ENCODE measurements at regions not wholly inside any gene's neighbourhood (a gene's known extent, or its start where the extent isn't known, plus 50 kb on each side); places are given as distances from the start of the nearest gene placed in this dataset.

GRCh38 chr3:171966533-171967136, 72.7 kb upstream of the FNDC3B start:
- TF ChIP-seq POLR2A (IDR thresholded peaks at IDR 0.05; ENCODE audit: low read length) (no peak), GATA1 (IDR thresholded peaks at IDR 0.05; ENCODE audit: low read depth, low read length) (no peak)

Measured in erythroblast (primary cell).